K562 (cell line): ENCODE measurements at regions not wholly inside any gene's neighbourhood (a gene's known extent, or its start where the extent isn't known, plus 50 kb on each side); places are given as distances from the start of the nearest gene placed in this dataset.
A peak's percentile ranks its signal among the peaks of the same experiment; 100 is the strongest.

ENCODE experiments used
- BHLHE40 ChIP-seq: IDR thresholded peaks from 2 replicates; pipeline ENCODE4 v1.6.1; 2011; ENCODE audit warnings: low read length, improper control_type of control experiment
- CCAR2 ChIP-seq: fragments of 200-400 bp; formaldehyde crosslinking; IDR thresholded peaks from 2 replicates; pipeline ENCODE4 v1.6.1; 2017; ENCODE audit warnings: mild to moderate bottlenecking, low read depth, low read length
- CREB1 ChIP-seq, 2 experiments: sonication (generic) in 1 of 2; formaldehyde crosslinking in 1 of 2; IDR thresholded peaks; 2 replicates each; pipeline versions ENCODE4 v1.6.1 to v1.8.0; 2012 to 2022; ENCODE audit warnings: inconsistent platforms in 1 of 2, mild to moderate bottlenecking in 1 of 2, missing genetic modification reagents in 1 of 2, moderate library complexity in 1 of 2
- FOS ChIP-seq: IDR thresholded peaks from 3 replicates; pipeline ENCODE4 v1.6.1; 2011; ENCODE audit not compliant: insufficient read length; ENCODE audit errors: extremely low read depth
- PCBP2 ChIP-seq: fragments of 200-400 bp; formaldehyde crosslinking; IDR thresholded peaks from 2 replicates; pipeline ENCODE4 v1.6.1; 2018; ENCODE audit warnings: low read length, low read depth, mild to moderate bottlenecking, moderate library complexity; ENCODE audit not compliant: poor library complexity, severe bottlenecking
- POLR3G ChIP-seq: IDR thresholded peaks from 2 replicates; pipeline ENCODE4 v1.6.1; 2011; ENCODE audit not compliant: insufficient read length, insufficient replicate concordance; ENCODE audit errors: extremely low read depth
- PPARD ChIP-seq: fragments of 250-450 bp; sonication (Bioruptor Pico); IDR thresholded peaks from 2 replicates; pipeline ENCODE4 v1.8.0; 2022; ENCODE audit warnings: inconsistent platforms, mild to moderate bottlenecking, moderate library complexity
- RAD21 ChIP-seq, 2 experiments: fragments of 250-450 bp in 1 of 2; fragments of 450-650 bp in 1 of 2; sonication (Bioruptor Pico) in 1 of 2; formaldehyde crosslinking in 1 of 2; IDR thresholded peaks in 1 of 2; conservative IDR thresholded peaks in 1 of 2; 2 replicates each; pipeline versions ENCODE4 v1.4.0 to v1.8.0; 2020 to 2022; ENCODE audit warnings: mild to moderate bottlenecking in 2 of 2, moderate library complexity in 1 of 2
- RB1 ChIP-seq: fragments of 450-650 bp; IDR thresholded peaks from 2 replicates; pipeline ENCODE4 v1.6.1; 2017; ENCODE audit warnings: low read depth, mild to moderate bottlenecking
- TAF1 ChIP-seq: IDR thresholded peaks from 2 replicates; pipeline ENCODE4 v1.6.1; 2011; ENCODE audit warnings: mild to moderate bottlenecking, low read length, moderate library complexity; ENCODE audit not compliant: insufficient read depth, control insufficient read depth, severe bottlenecking; ENCODE audit errors: extremely low read depth
- TBL1XR1 ChIP-seq, 2 experiments: IDR thresholded peaks; 2 replicates each; pipeline ENCODE4 v1.6.1; 2012; ENCODE audit warnings: improper control_type of control experiment in 2 of 2, low read length in 2 of 2, mild to moderate bottlenecking in 1 of 2
- TCFL5 ChIP-seq: fragments of 250-450 bp; sonication (Bioruptor Pico); conservative IDR thresholded peaks from 2 replicates; pipeline ENCODE4 v1.6.1; 2021; ENCODE audit warnings: mild to moderate bottlenecking, moderate library complexity, matching md5 sums
- VEZF1 ChIP-seq: fragments of 200-800 bp; sonication (Bioruptor generic); IDR thresholded peaks from 2 replicates; pipeline ENCODE4 v1.6.1; 2017; ENCODE audit warnings: missing genetic modification characterization, missing compliant biosample characterization
- YY1 ChIP-seq, 3 experiments: IDR thresholded peaks; 2 replicates each; pipeline ENCODE4 v1.6.1; 2011; ENCODE audit warnings: low read length in 2 of 3, mild to moderate bottlenecking in 2 of 3, moderate library complexity in 2 of 3, borderline replicate concordance in 1 of 3, control low read depth in 1 of 3, low read depth in 1 of 3; ENCODE audit not compliant: insufficient read depth in 3 of 3, insufficient replicate concordance in 2 of 3, control insufficient read depth in 1 of 3, insufficient read length in 1 of 3; ENCODE audit errors: extremely low read depth in 1 of 3
- ZNF134 ChIP-seq: fragments of 250-450 bp; sonication (Bioruptor Pico); conservative IDR thresholded peaks from 2 replicates; pipeline ENCODE4 v1.4.0; 2020
- ZNF318 ChIP-seq, 2 experiments: fragments of 450-650 bp; IDR thresholded peaks; 2 replicates each; pipeline ENCODE4 v1.6.1; 2016; ENCODE audit warnings: mild to moderate bottlenecking in 2 of 2, borderline replicate concordance in 1 of 2, low read depth in 1 of 2, moderate library complexity in 1 of 2

DNA sequence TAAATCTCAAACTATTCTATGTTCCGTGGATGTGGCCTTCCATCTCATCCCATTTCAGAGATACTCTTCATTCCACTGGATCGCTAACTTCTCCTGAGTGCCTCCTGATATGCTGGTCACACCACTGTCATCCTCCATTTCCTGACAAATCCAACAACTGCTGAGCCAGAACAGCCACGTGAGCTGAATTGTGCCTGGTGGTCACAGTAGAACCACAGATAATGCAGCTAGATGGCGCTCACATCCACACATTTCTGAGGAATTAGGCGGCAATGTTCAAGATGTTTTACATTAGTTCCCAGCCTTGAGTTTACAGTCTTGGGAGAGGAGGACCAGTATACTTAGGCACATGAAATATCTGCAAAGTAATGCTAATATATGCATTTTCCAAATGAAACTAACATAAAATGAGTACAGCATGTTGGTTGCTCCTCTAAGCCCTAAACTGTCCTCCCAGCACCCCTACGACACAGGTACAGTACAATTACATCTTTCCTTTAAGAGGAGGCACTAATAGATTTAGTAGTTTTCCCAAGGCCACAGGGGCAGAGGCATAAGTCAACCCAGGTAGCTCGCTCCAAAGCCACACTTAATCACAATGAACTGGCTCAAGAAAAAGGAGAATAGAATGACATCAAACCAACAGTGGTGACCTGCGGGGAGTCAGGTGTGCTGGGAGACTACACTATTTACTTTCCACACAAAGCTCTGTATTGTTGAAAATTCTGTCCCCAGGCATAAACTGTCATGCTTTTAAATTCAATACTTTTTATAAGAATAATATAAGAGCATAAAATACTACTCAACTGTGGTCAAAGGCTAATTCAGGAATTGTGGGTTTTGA is 134.2 kb downstream of the CHIC2 start (continued):
- no peak for TF ChIP-seq TBL1XR1 (IDR thresholded peaks at IDR 0.05; ENCODE audit: low read length in 2 of 2)
- TF ChIP-seq ZNF318 (IDR thresholded peaks at IDR 0.05; ENCODE audit: borderline replicate concordance in 1 of 2, low read depth in 1 of 2): no peak
- no peak for TF ChIP-seq FOS
- no peak for TF ChIP-seq POLR3G
- TF ChIP-seq CCAR2: no peak
- no peak for TF ChIP-seq VEZF1 (CRISPR knock-in tag)
- TF ChIP-seq PPARD: no peak
- TF ChIP-seq BHLHE40: peak; percentile 89
- TF ChIP-seq ZNF134: no peak
- no peak for TF ChIP-seq PCBP2
- TF ChIP-seq TAF1: no peak
- TF ChIP-seq RAD21 (CRISPR knock-in tag; conservative IDR thresholded peaks at IDR 0.05 in 1 of 2, IDR thresholded peaks at IDR 0.05 in 1 of 2): peak; percentile 73 to 80
- peak; percentile 64 for TF ChIP-seq RB1
- no peak for TF ChIP-seq CREB1 (IDR thresholded peaks at IDR 0.05)
- TF ChIP-seq CREB1 (CRISPR knock-in tag; IDR thresholded peaks at IDR 0.05): no peak
- peak in 1 of 3 experiments; percentile 9 for TF ChIP-seq YY1 (IDR thresholded peaks at IDR 0.05; ENCODE audit: borderline replicate concordance in 1 of 3, control insufficient read depth in 1 of 3, extremely low read depth in 1 of 3, insufficient read depth in 3 of 3, insufficient read length in 1 of 3, insufficient replicate concordance in 2 of 3, low read depth in 1 of 3, low read length in 2 of 3)
- TF ChIP-seq TCFL5 (CRISPR knock-in tag): no peak
